Neural crest cell (in vitro differentiated cells): ENCODE measurements at regions not wholly inside any gene's neighbourhood (a gene's known extent, or its start where the extent isn't known, plus 50 kb on each side); places are given as distances from the start of the nearest gene placed in this dataset.

Source experiments
- DNase-seq: peaks from one replicate; pipeline ENCODE4 v3.0.0; 2021; ENCODE audit warnings: low read depth, mixed read lengths, low spot score
- H3K27ac Mint-ChIP-seq: one replicate; pipeline ENCODE4 v1.8.0; 2021; ENCODE audit warnings: mild to moderate bottlenecking, mixed read lengths; ENCODE audit not compliant: unreplicated experiment
- H3K27me3 Mint-ChIP-seq: 2 replicates; pipeline ENCODE4 v1.8.0; 2021; ENCODE audit warnings: low read depth, mild to moderate bottlenecking, mixed read lengths
- H3K36me3 Mint-ChIP-seq: 2 replicates; pipeline ENCODE4 v1.8.0; 2021; ENCODE audit warnings: low read depth, mild to moderate bottlenecking, mixed read lengths
- H3K4me1 Mint-ChIP-seq: 2 replicates; pipeline ENCODE4 v1.8.0; 2021; ENCODE audit warnings: mixed read lengths
- H3K4me3 Mint-ChIP-seq: one replicate; pipeline ENCODE4 v1.8.0; 2021; ENCODE audit warnings: mild to moderate bottlenecking, mixed read lengths
- H3K9me3 Mint-ChIP-seq: 2 replicates; pipeline ENCODE4 v1.8.0; 2021; ENCODE audit warnings: mixed read lengths
- TF ChIP-seq, protein P1 (sequence below): fragments of 200-600 bp; sonication (generic); conservative IDR thresholded peaks from 2 replicates; pipeline ENCODE4 v1.5.0; 2021; ENCODE audit warnings: antibody characterized with exemption, mild to moderate bottlenecking

DNA sequence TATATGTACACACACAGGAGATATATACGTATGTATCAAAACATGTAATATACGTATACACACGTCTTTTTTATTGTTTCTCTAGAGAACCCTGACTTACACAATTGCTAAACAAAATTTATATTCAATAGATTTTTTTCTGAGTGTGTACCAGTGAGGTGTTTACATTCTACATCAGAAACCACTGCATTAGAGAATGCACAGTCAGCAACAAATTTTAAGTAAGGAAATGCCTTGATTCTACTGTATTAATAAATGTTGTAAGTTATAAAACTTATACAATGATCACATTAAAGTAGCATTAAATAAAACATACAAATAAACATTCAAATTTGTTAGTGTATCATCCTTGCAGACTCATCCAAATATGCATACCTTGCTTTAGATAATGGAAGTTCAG lies 376.4 kb upstream of the FAM98A start:
- Mint-ChIP-seq H3K27ac (no peak overlapping the region), H3K4me1 (no peaks in the 10 kb centered on the region), H3K9me3 (peaks cover 8% of the 10 kb centered on the region), H3K36me3 (no peaks in the 10 kb centered on the region), H3K4me3 (no peak overlapping the region), H3K27me3 (no peaks in the 10 kb centered on the region)
- TF ChIP-seq, protein P1, sequence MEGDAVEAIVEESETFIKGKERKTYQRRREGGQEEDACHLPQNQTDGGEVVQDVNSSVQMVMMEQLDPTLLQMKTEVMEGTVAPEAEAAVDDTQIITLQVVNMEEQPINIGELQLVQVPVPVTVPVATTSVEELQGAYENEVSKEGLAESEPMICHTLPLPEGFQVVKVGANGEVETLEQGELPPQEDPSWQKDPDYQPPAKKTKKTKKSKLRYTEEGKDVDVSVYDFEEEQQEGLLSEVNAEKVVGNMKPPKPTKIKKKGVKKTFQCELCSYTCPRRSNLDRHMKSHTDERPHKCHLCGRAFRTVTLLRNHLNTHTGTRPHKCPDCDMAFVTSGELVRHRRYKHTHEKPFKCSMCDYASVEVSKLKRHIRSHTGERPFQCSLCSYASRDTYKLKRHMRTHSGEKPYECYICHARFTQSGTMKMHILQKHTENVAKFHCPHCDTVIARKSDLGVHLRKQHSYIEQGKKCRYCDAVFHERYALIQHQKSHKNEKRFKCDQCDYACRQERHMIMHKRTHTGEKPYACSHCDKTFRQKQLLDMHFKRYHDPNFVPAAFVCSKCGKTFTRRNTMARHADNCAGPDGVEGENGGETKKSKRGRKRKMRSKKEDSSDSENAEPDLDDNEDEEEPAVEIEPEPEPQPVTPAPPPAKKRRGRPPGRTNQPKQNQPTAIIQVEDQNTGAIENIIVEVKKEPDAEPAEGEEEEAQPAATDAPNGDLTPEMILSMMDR: no peak
- no peak for DNase-seq

DNA sequence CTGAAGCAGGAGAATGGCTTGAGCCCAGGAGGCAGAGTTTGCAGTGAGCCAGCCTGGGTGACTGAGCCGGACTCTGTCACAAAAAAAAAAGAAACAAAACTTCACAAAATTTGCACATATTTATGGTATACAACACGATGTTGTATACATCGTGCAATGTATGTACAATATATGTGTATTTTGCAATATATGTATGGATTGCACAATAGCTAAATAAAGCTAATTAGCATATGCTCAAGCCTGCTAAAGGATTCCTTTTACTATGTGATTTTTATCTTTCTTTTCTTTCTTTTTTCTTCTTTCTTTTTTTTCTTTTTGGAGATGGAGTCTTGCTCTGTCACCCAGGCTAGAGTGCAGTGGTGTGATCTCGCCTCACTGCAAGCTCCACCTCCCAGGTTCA lies 368.0 kb upstream of the FAM98A start:
- no peak for DNase-seq
- no peaks in the 10 kb centered on the region for H3K9me3 Mint-ChIP-seq
- no peaks in the 10 kb centered on the region for H3K36me3 Mint-ChIP-seq
- H3K4me3 Mint-ChIP-seq: no peak overlapping the region
- no peaks in the 10 kb centered on the region for H3K4me1 Mint-ChIP-seq
- no peaks in the 10 kb centered on the region for H3K27me3 Mint-ChIP-seq
- TF ChIP-seq, protein P1: no peak
- no peak overlapping the region for H3K27ac Mint-ChIP-seq

DNA sequence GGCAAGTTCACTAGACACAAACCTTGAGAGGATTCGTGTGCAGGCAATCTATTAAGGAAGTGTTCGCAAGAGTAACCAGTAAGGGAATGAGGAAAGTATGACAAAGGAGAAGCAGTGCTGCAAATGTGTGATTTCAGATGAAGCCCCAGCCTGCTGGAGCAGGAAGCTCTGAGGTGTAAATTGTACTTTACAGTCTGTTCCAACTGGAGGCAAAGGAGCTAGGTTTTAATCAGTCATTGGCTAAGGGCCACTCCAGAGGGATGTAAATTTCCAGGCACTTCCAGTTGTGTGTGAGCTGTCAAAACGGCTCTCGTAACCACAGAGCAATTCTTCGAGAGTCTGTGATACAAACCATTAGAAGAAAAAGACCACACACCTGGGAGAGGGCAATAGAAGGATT lies 359.5 kb upstream of the FAM98A start:
- no peak for DNase-seq
- no peaks in the 10 kb centered on the region for H3K9me3 Mint-ChIP-seq
- H3K4me3 Mint-ChIP-seq: no peak overlapping the region
- H3K36me3 Mint-ChIP-seq: no peaks in the 10 kb centered on the region
- peaks cover 6% of the 10 kb centered on the region for H3K4me1 Mint-ChIP-seq
- no peak overlapping the region for H3K27ac Mint-ChIP-seq
- H3K27me3 Mint-ChIP-seq: no peaks in the 10 kb centered on the region
- TF ChIP-seq, protein P1: no peak

DNA sequence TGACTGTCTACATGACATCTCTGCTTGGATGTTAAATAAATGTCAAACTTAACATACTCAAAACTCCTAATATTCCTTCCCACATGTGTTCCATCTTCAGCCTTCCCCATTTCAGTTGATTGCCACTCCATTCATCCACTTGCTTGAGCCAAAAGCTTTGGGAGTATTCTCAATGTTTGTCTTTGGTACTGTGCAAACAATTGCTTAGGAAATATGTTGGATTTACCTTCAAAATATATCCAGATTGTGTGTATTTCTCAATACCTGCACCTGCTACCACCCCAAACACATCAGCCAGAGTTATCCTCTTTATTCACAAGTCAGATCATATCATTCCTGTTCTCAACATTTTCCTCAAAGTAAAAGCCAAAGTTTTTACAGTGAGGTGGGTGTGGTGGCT lies 350.3 kb upstream of the FAM98A start:
- Mint-ChIP-seq H3K27ac (no peak overlapping the region), H3K36me3 (no peaks in the 10 kb centered on the region), H3K4me1 (no peaks in the 10 kb centered on the region), H3K9me3 (peaks cover 11% of the 10 kb centered on the region), H3K4me3 (no peak overlapping the region), H3K27me3 (no peaks in the 10 kb centered on the region)
- TF ChIP-seq, protein P1: no peak
- DNase-seq: no peak

DNA sequence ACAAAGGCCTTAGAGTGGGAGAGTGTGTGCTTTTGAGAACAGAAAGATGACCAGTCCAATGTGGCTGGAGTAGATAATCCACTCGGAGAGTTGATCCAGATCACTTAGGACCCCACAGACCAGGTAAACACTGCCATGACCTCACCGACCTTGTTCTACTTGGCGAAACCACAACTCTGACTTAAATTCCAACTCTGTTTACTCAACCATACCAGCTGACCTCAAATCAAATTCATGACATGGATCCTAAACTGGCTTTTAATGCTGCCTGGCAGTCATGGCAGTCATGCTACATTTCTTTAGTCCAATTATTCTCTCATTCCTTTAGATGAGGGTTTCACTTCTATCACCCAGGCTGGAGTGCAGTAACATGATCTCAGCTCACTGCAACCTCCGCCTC lies 347.1 kb upstream of the FAM98A start:
- TF ChIP-seq, protein P1: no peak
- no peak overlapping the region for H3K27ac Mint-ChIP-seq

DNA sequence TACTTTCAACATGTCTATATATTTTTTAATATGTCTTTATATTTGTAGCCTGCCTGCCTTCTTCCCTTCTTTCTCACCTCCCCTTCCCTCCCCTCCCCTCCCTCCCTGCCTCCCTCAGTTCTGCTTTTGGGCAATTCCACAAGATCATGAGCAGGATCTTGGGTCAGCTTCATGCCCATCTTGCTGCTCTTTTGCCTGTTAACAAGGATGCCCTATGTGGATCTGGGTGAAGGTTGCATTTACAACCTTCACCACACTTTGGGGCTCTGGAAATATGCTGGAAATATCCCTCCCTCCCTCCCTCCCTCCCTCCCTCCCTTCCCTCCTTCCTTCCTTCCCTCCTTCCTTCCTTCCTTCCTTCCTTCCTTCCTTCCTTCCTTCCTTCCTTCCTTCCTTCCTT lies 334.1 kb upstream of the FAM98A start:
- H3K27ac Mint-ChIP-seq: no peak overlapping the region
- no peaks in the 10 kb centered on the region for H3K36me3 Mint-ChIP-seq
- DNase-seq: no peak
- TF ChIP-seq, protein P1: no peak
- no peak overlapping the region for H3K4me3 Mint-ChIP-seq
- no peaks in the 10 kb centered on the region for H3K9me3 Mint-ChIP-seq
- H3K4me1 Mint-ChIP-seq: no peaks in the 10 kb centered on the region
- no peaks in the 10 kb centered on the region for H3K27me3 Mint-ChIP-seq

More for the DNA sequence above, 347.1 kb upstream of the FAM98A start:
- Mint-ChIP-seq H3K4me3 (no peak overlapping the region), H3K4me1 (no peaks in the 10 kb centered on the region), H3K36me3 (no peaks in the 10 kb centered on the region), H3K27me3 (no peaks in the 10 kb centered on the region), H3K9me3 (peaks cover 15% of the 10 kb centered on the region)
- DNase-seq: no peak
